ENCODE measurements at regions not wholly inside any gene's neighbourhood (a gene's known extent, or its start where the extent isn't known, plus 50 kb on each side); places are given as distances from the start of the nearest gene placed in this dataset.

GRCh38 chr5:6248132-6248531 is 130.2 kb downstream of the MED10 start:
- no peak for TF ChIP-seq CTCF (IDR thresholded peaks at IDR 0.05; ENCODE audit: low read length)
- TF ChIP-seq EZH2phosphoT487 (IDR thresholded peaks at IDR 0.05; ENCODE audit: low read length): no peak

All from MM.1S (cell line).